H1 (cell line): ENCODE measurements at regions not wholly inside any gene's neighbourhood (a gene's known extent, or its start where the extent isn't known, plus 50 kb on each side); places are given as distances from the start of the nearest gene placed in this dataset.

Source experiments
- CTCF ChIA-PET: fragments of 300-600 bp; sonication (Branson Sonifier 250); formaldehyde crosslinking; loops from one replicate; lab custom pipeline; 2021; ENCODE audit not compliant: partially characterized antibody; lab: Charles Lee
- POLR2A ChIA-PET: fragments of 300-600 bp; sonication (Branson Sonifier 250); formaldehyde crosslinking; loops from one replicate; lab custom pipeline; 2021; ENCODE audit warnings: inconsistent platforms; ENCODE audit not compliant: partially characterized antibody; lab: Charles Lee
- DNase-seq, 2 experiments: peaks; one replicate each; pipeline versions ENCODE4 v3.0.0 to v3.0.0-alpha.2; 2010 to 2022; ENCODE audit warnings: low spot score in 2 of 2, low read depth in 1 of 2, mixed read lengths in 1 of 2
- FAIRE-seq: peaks from 2 replicates; lab custom pipeline; 2011; peaks lifted over from hg19 to GRCh38; lab: Jason Lieb, UNC
- H2AFZ ChIP-seq: 2 replicates; pipeline ENCODE4 v1.8.1; 2012; ENCODE audit warnings: low read length, inconsistent platforms
- H2AK5ac ChIP-seq: 2 replicates; pipeline ENCODE4 v1.6.1; 2013; ENCODE audit warnings: low read depth, low read length
- H2BK120ac ChIP-seq: replicated peaks from 2 replicates; pipeline ENCODE3; 2013; ENCODE audit warnings: low read depth, low read length, inconsistent platforms
- H2BK12ac ChIP-seq: 2 replicates; pipeline ENCODE4 v1.6.1; 2013; ENCODE audit warnings: low read depth, low read length
- H2BK15ac ChIP-seq: 2 replicates; pipeline ENCODE4 v1.6.1; 2013; ENCODE audit warnings: low read length
- H2BK20ac ChIP-seq: 2 replicates; pipeline ENCODE4 v1.6.1; 2013; ENCODE audit warnings: low read length
- H2BK5ac ChIP-seq: 2 replicates; pipeline ENCODE4 v1.6.1; 2013; ENCODE audit warnings: low read depth, low read length
- H3K14ac ChIP-seq: 2 replicates; pipeline ENCODE4 v1.6.1; 2013; ENCODE audit warnings: inconsistent platforms; ENCODE audit not compliant: insufficient read length
- H3K18ac ChIP-seq: 2 replicates; pipeline ENCODE4 v1.6.1; 2013; ENCODE audit warnings: low read length; ENCODE audit errors: extremely low read depth
- H3K23ac ChIP-seq: 2 replicates; pipeline ENCODE4 v1.6.1; 2013; ENCODE audit warnings: inconsistent platforms; ENCODE audit not compliant: insufficient read length
- H3K23me2 ChIP-seq: 2 replicates; pipeline ENCODE4 v1.6.1; 2013; ENCODE audit warnings: low read depth, low read length
- H3K27ac ChIP-seq: 2 replicates; pipeline ENCODE4 v1.6.1; 2011; ENCODE audit warnings: low read depth, low read length, inconsistent platforms
- H3K27me3 ChIP-seq, 4 experiments: replicated peaks in 1 of 4; 1 replicate in 1 of 4; 2 replicates in 3 of 4; pipeline versions ENCODE4 v1.6.1 to v1.8.1; 2011 to 2013; ENCODE audit warnings: low read length in 3 of 4, mild to moderate bottlenecking in 3 of 4, inconsistent platforms in 2 of 4, mixed read lengths in 2 of 4, moderate library complexity in 1 of 4; ENCODE audit not compliant: control insufficient read depth in 3 of 4, insufficient read depth in 3 of 4; ENCODE audit errors: extremely low read depth in 1 of 4
- H3K36me3 ChIP-seq, 4 experiments: 2 replicates each; pipeline versions ENCODE4 v1.6.1 to v1.8.1; 2011 to 2013; ENCODE audit warnings: mild to moderate bottlenecking in 4 of 4, low read length in 3 of 4, moderate library complexity in 2 of 4, control low read depth in 1 of 4, inconsistent platforms in 1 of 4; ENCODE audit not compliant: insufficient read depth in 4 of 4, control insufficient read depth in 2 of 4
- H3K4ac ChIP-seq: replicated peaks from 2 replicates; pipeline ENCODE3; 2013; ENCODE audit warnings: low read length, low read depth, mixed read lengths, inconsistent platforms; ENCODE audit not compliant: insufficient read length
- H3K4me1 ChIP-seq, 4 experiments: replicated peaks in 1 of 4; 1 replicate in 1 of 4; 2 replicates in 3 of 4; pipeline versions ENCODE4 v1.6.1 to v1.8.1; 2011 to 2013; ENCODE audit warnings: low read length in 3 of 4, inconsistent platforms in 2 of 4, mixed read lengths in 1 of 4; ENCODE audit not compliant: insufficient read depth in 4 of 4, control insufficient read depth in 3 of 4
- H3K4me2 ChIP-seq, 2 experiments: 2 replicates each; pipeline versions ENCODE4 v1.6.1 to v1.8.1; 2011 to 2013; ENCODE audit warnings: low read depth in 2 of 2, low read length in 2 of 2, control low read depth in 1 of 2, inconsistent platforms in 1 of 2, mild to moderate bottlenecking in 1 of 2; ENCODE audit not compliant: insufficient read depth in 1 of 2
- H3K4me3 ChIP-seq, 4 experiments: fragments of 200-600, 300-600 bp in 1 of 4; sonication (generic), shearing (Covaris generic), sonication (Bioruptor Twin) in 1 of 4; 2 replicates each; pipeline versions ENCODE4 v1.5.1 to v1.8.1; 2011 to 2016; ENCODE audit warnings: low read length in 4 of 4, low read depth in 3 of 4, control low read depth in 2 of 4, inconsistent platforms in 2 of 4, mild to moderate bottlenecking in 2 of 4, mixed read lengths in 1 of 4, moderate library complexity in 1 of 4; ENCODE audit not compliant: insufficient read depth in 2 of 4; ENCODE audit errors: extremely low read depth in 1 of 4
- H3K56ac ChIP-seq: replicated peaks from 2 replicates; pipeline ENCODE3; 2013; ENCODE audit warnings: low read depth, mild to moderate bottlenecking, mixed read lengths, low read length, inconsistent platforms; ENCODE audit not compliant: insufficient read length
- H3K79me1 ChIP-seq: 2 replicates; pipeline ENCODE4 v1.6.1; 2013; ENCODE audit warnings: low read depth, low read length, control low read depth
- H3K79me2 ChIP-seq, 2 experiments: 2 replicates each; pipeline versions ENCODE4 v1.6.1 to v1.8.1; 2012 to 2013; ENCODE audit warnings: low read length in 2 of 2, mild to moderate bottlenecking in 2 of 2, inconsistent platforms in 1 of 2; ENCODE audit not compliant: insufficient read depth in 2 of 2, control insufficient read depth in 1 of 2
- H3K9ac ChIP-seq, 4 experiments: replicated peaks in 1 of 4; 1 replicate in 1 of 4; 2 replicates in 3 of 4; pipeline versions ENCODE4 v1.6.1 to v1.8.1; 2011 to 2013; ENCODE audit warnings: low read depth in 3 of 4, low read length in 3 of 4, control low read depth in 2 of 4, mild to moderate bottlenecking in 2 of 4, moderate library complexity in 2 of 4, inconsistent platforms in 1 of 4; ENCODE audit errors: extremely low read depth in 1 of 4
- H3K9me3 ChIP-seq, 2 experiments: 2 replicates each; pipeline versions ENCODE4 v1.6.1 to v1.8.1; 2012 to 2013; ENCODE audit warnings: mild to moderate bottlenecking in 2 of 2, moderate library complexity in 2 of 2, control low read depth in 1 of 2, inconsistent platforms in 1 of 2, low read depth in 1 of 2, low read length in 1 of 2, mixed read lengths in 1 of 2; ENCODE audit not compliant: insufficient read depth in 2 of 2
- H4K20me1 ChIP-seq, 2 experiments: replicated peaks in 1 of 2; 2 replicates each; pipeline versions ENCODE3 to v1.8.1; 2011 to 2013; ENCODE audit warnings: inconsistent platforms in 2 of 2, low read length in 2 of 2, mild to moderate bottlenecking in 1 of 2; ENCODE audit not compliant: insufficient read depth in 2 of 2, control insufficient read depth in 1 of 2
- H4K5ac ChIP-seq: 2 replicates; pipeline ENCODE4 v1.6.1; 2013; ENCODE audit warnings: low read length, low read depth, mixed read lengths, inconsistent platforms; ENCODE audit not compliant: insufficient read length
- H4K8ac ChIP-seq: 2 replicates; pipeline ENCODE4 v1.8.0; 2013; ENCODE audit warnings: mild to moderate bottlenecking, moderate library complexity, low read length, inconsistent platforms; ENCODE audit not compliant: insufficient read depth; ENCODE audit errors: extremely low read depth
- H4K91ac ChIP-seq: replicated peaks from 2 replicates; pipeline ENCODE3; 2013; ENCODE audit warnings: low read length, mixed read lengths, inconsistent platforms; ENCODE audit not compliant: insufficient read length
- RBBP5 ChIP-seq: IDR thresholded peaks from 2 replicates; pipeline ENCODE4 v1.7.1; 2012; ENCODE audit warnings: low read depth, mild to moderate bottlenecking, inconsistent platforms, low read length, moderate library complexity, borderline replicate concordance
- RXRA ChIP-seq: IDR thresholded peaks from 2 replicates; pipeline ENCODE4 v1.6.1; 2011; ENCODE audit warnings: low read depth, mild to moderate bottlenecking, low read length, moderate library complexity; ENCODE audit not compliant: insufficient read depth
- YY1 ChIP-seq: IDR thresholded peaks from 2 replicates; pipeline ENCODE4 v1.6.1; 2011; ENCODE audit warnings: low read depth, mild to moderate bottlenecking, low read length
- WGBS, 2 experiments: shearing (Covaris generic) in 1 of 2; methylation state at CpG; one replicate each; pipeline versions ENCODE4 v1.1.6 to v1.1.7; 2013 to 2015; ENCODE audit warnings: low lambda C conversion rate in 2 of 2, mixed read lengths in 2 of 2, inconsistent platforms in 1 of 2, low coverage in 1 of 2, missing lambda C conversion rate in 1 of 2; ENCODE audit not compliant: insufficient replicate concordance in 2 of 2, insufficient coverage in 1 of 2, insufficient read length in 1 of 2; ENCODE audit errors: extremely low coverage in 1 of 2, missing lambda C conversion rate in 1 of 2; 5-methylcytosine and 5-hydroxymethylcytosine counted together

DNA sequence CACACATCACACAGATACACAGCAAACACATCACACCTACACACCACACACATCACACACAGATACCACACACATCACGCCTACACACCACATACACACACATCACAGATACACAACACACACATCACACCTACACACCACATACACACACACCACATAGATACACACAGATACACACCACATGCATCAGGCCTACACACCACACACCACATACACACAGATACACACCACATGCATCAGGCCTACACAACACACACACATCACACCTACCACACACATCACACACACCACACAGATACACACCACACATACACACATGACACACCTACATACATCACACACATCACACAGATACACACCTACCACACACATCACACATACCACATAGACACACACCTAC is 158.8 kb downstream of the NDUFA10 start:
- H4K20me1 ChIP-seq = peaks cover 0 to 30% of the 10 kb centered on the region in 2 experiments
- ChIA-PET POLR2A (no interaction called here), CTCF (no interaction called here)
- peaks cover 0 to 3% (median 0%) of the 10 kb centered on the region in 4 experiments; a peak in 2 of 7 replicates for H3K4me1 ChIP-seq
- TF ChIP-seq RXRA (no peak), YY1 (no peak), RBBP5 (no peak)
- peaks cover 5 to 31% of the 10 kb centered on the region in 2 experiments; a peak in 3 of 4 replicates for H3K9me3 ChIP-seq
- no peak overlapping the region for H2BK15ac ChIP-seq
- no peaks in the 10 kb centered on the region for H3K27me3 ChIP-seq
- 91% methylated on average over 1 of the region's 1 CpG; no CpG with 5 or more reads in 1 of the 2 experiments for WGBS, 2 experiments
- no peak overlapping the region for H4K8ac ChIP-seq
- H2BK120ac ChIP-seq = no peak overlapping the region
- no peak overlapping the region for H3K27ac ChIP-seq
- no peak overlapping the region for H4K5ac ChIP-seq
- peak overlapping the region; percentile 29; the same call in 1 of the 2 replicates for H2AK5ac ChIP-seq
- peak overlapping the region in 1 of 4 experiments; percentile 40; a peak in 1 of 7 replicates for H3K9ac ChIP-seq
- no peak overlapping the region for H3K4ac ChIP-seq
- no peak overlapping the region for H3K18ac ChIP-seq
- H4K91ac ChIP-seq = peak overlapping the region; percentile 54
- peaks cover 0 to 4% of the 10 kb centered on the region in 2 experiments; a peak in 1 of 4 replicates for H3K79me2 ChIP-seq
- no peak for FAIRE-seq
- no peak overlapping the region for H2BK20ac ChIP-seq
- H3K14ac ChIP-seq = no peak overlapping the region
- no peak overlapping the region for H3K4me3 ChIP-seq
- H3K23ac ChIP-seq = no peak overlapping the region
- no peak for DNase-seq
- H3K4me2 ChIP-seq = no peak overlapping the region
- H3K36me3 ChIP-seq = peaks cover 0 to 8% (median 0%) of the 10 kb centered on the region in 4 experiments; a peak in 1 of 8 replicates
- H3K56ac ChIP-seq = peak overlapping the region; percentile 100
- no peak overlapping the region for H2BK12ac ChIP-seq
- H2AFZ ChIP-seq = no peak overlapping the region
- peaks cover 3% of the 10 kb centered on the region; the same call in 1 of the 2 replicates for H3K79me1 ChIP-seq
- peaks cover 32% of the 10 kb centered on the region; the same call in 1 of the 2 replicates for H3K23me2 ChIP-seq
- no peak overlapping the region for H2BK5ac ChIP-seq
